Epidermal melanocyte (primary cell): ENCODE measurements at regions not wholly inside any gene's neighbourhood (a gene's known extent, or its start where the extent isn't known, plus 50 kb on each side); places are given as distances from the start of the nearest gene placed in this dataset.

Experiments
- DNase-seq: peaks from one replicate; pipeline ENCODE4 v3.0.0; 2011; ENCODE audit warnings: low spot score; ENCODE audit not compliant: insufficient read length

DNA sequence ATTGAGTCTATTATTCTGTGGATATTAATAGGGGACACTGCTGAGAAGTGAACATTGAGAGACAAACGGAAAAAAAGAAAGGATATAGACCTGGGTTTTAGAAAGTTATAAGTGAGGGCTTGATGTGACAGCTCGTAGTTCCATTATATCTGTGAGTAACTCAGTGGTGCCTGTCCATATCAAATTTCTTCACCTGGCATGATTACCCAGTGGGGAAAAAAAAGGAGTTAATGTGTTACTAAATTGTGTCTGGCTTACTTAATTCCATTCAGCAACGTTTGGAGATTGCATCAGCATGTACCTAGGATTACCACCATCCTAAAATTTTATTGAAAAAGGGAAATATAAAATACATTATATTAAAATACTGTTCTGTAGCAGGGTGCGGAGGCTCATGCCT, 1249.9 kb downstream of the SLC16A7 start:
- DNase-seq: no peak

DNA sequence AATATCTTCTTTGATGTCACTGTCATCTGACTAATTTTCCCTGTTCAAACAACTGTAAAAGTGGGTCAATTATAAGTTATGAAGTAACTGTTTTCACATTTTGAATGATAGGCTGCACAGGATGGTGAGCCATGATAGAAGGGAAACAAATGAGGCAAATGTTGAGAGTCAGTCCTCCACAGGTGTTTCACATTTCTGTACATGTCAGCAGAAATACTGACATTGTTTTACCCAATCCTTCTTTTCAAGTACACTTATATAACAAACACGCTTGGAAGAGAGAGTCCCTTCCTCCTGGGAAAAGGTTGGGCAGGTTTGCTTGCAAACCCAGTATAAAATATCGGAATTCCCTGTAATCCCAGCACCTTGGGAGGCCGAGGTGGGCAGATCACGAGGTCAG, 1251.5 kb downstream of the SLC16A7 start:
- DNase-seq: no peak

DNA sequence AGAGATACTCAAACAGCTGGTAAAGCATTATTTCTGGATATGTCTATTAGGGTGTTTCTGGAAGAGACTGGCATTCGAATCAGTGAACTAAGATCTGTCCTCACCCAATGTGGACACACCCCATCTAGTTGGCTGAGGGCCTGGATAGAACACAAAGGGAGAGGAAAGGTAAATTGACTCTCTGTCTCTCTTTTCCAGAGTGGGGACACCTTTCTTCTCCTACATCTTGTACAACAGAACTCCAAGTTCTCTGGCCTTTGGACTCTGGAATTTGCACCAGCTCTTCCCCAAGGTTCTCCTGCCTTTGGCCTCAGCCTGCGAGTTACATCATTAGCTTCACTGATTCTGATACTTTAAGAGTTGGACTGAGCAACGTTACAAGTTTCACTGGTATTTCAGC, 1253.9 kb downstream of the SLC16A7 start:
- no peak for DNase-seq

DNA sequence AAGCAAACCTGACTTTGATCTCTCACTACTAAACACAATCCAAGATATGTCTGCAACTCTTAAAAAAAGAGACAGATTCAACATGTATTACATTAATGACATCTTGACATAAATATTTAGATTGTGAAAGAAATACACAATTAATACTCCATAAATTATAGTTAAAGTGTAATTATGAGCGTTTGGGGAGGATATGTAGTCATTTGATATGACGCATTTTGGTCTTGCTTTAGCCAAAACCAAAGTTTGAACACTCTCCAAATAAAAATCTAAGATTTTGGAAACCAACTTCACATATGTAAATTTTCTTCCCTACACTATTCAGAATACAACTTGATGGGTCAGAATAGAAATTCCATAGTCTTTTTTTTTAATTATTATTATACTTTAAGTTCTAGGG, 1257.6 kb downstream of the SLC16A7 start:
- DNase-seq: no peak

DNA sequence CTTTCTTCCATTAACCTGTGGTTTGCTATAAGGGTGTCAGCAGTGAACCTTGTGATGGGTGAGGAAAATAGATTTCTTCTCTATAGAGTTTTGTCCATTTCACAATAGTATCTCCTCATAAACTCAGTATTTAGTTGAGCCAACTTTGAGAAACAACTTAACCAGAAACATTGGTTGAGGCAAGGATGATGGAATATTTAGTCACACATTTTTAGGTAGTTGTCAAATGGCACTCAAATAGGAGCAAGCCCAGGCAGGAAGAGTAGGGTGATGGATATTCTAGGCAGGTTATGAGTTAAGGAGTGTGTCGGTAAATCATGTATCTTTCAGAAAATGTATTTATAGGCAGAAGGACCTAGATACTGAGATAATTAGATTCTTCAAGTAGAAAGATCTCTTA, 1267.6 kb downstream of the SLC16A7 start:
- no peak for DNase-seq

DNA sequence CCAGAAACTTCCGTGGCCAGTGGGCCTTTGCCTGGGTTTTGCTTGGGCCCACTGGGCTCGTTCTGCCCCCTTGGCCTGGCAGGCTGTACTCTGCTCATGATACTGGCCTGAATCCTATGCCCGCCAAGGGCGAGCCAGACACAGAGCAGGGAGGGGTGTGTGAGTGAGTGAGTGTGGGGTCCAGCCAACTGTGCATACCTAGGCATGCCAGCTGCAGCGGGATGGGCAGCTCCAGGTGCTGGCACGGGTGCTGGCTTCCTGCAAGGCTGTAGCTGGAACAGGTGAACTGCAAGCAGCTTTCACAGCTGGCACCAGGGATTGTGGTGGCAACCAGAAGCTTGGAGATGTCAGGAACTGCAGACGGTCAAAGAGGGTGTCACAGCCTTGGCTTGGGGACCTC, 1276.4 kb downstream of the SLC16A7 start:
- DNase-seq: no peak

DNA sequence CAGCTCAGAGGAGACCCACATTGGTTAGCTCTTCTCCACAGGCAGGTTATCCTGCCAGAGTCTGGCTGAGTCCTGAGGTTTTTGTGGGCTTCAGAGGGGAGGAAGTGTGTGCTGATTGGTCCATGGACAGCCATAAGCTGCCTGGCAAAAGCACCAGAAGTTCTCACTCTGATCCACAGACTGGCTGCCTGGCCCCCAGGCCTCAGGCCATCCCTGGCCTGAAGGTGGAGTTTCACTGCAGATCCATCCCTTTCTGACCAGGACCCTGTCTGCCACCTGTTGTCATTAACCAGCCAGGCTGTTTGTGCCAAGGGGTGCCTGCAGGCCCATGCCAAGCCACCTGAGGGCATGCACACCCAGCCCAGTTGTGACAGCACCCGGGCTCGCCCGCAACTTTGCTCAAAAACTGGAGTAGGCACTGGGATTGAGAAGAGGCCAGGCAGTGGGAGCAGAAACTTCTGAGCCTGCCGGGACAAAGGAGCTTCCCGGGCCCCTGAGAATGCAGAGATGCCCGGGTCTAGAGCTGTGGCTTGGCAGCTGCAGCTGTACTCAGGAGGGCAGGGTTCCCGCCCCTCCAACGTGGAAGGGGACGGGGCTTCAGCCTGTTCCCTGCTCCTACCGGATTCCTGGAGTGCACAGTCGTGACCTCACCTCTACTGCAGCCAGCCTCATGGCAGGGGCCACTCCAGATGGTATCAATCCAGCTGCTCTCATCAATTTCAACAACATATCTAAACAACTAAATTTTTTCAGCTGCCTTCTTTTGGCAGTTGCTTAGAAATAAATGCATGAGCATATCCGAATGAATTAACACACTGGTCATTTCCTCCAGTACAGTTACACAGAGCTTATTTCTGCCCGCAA, 1277.3 kb downstream of the SLC16A7 start:
- no peak for DNase-seq

DNA sequence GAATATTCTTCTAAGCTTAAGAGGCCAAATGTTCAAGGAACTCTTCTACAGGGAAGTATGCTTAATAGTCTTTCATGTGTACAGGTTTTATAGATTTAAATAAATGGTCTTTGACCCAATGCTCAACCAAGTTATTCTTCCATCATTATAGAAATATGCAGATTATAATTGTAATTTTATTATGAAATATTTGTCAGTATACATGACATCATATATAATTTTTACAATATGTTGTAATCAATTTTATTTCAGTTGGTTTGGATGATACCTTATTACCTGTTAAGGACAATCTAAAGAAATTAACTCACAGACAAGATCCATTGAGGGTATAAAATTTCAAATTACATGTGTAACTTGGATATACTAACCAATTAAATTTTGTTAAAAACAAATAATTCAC, 1278.3 kb downstream of the SLC16A7 start:
- no peak for DNase-seq

DNA sequence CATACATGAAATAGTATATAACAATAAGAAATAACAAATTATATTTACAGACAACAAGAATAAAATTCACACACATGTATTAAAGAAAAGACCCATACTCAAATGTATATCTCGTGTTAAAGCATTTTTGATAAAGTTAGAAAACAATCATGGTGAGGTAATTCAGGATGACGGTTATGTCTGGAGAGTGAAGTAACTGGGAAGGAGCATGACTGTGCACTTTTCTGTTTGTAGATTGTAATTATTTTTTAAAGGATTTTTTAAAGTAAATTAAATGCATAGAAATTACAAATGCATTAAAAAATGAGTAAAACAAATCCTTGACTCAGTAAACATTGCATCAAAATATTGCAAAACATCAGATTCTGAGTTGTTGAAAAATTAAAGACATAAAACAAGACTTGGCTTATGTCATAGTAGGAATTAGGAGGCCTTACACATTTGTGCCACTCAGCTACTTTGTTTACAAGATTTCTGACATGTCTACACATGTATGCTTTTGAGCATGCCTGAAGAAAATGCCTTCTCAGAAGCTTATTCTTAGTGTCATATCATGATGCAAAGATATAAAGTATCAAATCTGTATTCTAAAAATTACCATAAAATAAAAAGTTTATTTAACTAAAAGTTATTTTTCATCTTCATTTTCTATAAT, 1325.1 kb downstream of the SLC16A7 start:
- DNase-seq: no peak

DNA sequence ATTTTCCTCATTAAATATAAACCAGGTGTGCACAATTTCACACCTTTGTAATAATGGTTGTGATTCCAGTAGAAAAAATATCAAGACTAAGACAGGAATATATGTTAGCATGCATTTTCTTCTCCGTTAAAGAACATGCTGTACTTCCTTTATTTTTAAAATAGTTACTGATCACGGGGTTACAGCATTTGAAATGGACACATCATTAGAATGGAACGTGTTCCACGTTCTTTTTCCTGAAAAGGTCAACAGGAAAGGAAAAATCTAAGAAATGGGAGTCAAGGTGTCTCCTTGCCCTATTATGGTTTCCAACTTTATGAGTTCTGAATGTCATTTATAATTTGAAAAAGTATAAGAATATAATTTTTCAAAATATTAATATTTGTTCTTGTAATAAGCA, 1325.7 kb downstream of the SLC16A7 start:
- no peak for DNase-seq

DNA sequence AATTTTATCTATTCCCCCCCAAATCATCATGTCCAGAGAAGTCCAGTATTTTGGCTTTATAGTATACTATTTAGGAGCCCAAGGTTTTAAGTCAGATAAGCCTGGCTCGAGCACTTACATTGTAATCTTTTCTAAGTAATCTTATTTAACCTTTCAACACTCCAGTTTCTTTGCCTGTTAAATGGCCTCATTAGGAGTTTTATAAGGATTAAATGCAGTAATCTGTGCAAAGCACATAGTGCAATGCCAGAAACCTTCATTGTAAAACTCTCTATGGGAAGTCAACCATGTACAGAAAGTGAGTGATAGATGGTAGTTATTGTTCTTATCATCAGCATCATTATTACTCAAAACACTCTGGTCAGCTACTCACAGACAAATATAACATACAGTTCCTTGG, 1330.4 kb downstream of the SLC16A7 start:
- DNase-seq: no peak

DNA sequence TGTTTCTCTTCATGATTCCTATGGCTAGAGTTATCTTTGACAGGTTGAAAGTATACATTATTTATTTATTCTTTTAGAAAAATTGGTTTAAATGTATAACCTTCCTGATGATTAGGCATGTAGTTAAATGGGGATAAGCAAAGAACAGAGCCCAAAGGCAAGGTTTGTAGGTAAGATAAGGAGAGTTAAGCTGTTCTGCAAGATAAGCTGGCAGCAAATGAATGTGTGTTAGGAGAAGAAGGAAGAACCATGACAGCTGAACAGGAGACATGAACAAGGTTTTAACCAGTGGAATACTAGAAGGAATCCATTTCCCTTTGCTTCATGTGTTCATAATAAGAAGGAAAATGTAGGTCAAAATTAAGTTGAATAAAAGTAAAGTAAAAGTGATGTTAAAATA, 1330.1 kb upstream of the USP15 start:
- no peak for DNase-seq

DNA sequence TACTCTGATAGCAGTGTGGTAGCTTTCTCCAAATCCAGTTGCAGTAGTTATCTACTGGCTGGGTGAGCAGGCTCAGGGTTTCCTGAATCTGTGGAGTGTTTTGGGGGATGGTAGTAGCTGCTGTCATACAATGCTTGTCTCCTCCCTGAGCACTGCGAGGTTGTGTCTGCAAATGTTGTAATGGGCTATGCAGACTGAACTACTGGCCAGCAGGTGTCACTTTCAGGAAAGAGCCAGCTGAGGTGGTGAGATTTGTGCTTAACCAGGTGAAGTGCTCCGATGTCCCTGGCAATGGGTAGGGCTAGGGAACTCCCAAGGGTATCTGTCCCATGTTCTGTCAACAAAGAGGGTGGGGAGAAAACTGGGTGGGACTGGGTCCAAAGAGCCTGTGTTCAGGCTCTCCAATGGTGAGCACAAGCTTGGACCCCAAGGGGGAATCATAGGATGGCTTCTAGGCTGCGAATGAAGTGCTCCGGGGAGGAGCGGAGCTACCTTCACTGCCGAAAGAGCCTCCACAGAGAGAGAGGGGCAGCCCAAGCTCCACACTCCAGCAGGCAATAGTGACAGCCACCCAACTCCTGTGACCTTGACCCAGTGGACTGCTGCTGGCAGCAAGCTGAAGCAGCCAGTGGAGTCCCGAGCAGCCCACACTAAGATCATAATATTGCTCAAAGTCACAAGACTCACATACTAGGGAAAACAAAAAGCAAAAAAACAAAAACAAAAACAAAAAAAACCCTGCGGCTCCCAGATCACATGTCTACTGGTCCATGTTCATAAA, 1324.0 kb upstream of the USP15 start:
- DNase-seq: no peak

DNA sequence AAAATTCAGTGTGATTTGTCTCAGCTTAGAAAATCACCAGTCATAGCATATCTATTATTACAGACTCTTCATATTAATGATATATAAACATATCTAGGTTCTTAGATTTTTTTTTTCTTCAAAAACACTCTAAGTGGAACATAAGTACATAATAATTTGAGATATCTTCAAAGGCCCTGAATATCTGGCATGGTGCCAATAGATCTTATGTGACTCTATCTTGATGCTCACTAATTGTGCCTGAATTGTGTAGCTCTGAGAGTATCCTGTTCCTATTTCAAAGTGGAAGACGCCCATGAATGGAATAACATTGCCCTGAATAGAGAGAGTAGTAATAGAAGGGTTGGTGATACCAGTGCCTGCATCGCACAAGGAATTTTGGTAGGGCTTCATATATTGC, 1312.7 kb upstream of the USP15 start:
- no peak for DNase-seq

DNA sequence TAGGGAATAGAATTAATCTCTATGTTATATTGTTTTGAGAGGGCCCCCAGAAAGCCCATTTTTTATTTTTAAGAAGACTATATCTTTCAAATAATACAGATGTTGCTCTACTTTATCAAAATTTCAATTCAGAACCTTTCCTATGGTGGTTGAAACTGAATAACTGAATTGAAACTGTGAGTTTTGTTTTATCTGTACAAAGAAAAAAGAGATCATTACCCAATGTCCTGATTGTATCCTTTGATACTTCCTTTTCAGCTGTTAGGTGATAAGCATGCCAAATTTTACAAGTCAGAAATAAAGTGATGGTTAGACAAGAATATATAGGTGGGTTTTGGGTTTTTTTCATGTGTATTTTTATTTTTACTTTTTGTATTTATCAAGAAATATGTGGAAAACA, 1293.1 kb upstream of the USP15 start:
- no peak for DNase-seq

DNA sequence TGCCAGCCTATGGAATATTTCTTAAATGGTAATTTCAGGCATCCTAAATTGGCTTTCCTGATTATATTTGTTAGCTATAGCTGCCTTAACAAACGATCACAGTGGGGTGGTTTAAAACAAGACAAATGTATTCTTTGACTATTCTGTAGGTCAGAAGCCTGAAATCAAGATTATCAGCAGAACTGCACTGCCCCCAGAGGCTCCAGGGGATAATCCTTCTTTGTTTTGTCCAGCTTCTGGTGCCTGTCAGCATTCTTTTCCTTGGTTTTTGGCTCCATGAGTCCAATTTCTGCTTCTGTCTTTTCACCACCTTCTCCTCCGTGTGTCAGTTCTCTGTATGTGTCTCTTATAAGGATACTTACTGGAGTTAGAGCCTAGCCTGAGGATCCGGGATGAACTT, 1282.2 kb upstream of the USP15 start:
- no peak for DNase-seq

DNA sequence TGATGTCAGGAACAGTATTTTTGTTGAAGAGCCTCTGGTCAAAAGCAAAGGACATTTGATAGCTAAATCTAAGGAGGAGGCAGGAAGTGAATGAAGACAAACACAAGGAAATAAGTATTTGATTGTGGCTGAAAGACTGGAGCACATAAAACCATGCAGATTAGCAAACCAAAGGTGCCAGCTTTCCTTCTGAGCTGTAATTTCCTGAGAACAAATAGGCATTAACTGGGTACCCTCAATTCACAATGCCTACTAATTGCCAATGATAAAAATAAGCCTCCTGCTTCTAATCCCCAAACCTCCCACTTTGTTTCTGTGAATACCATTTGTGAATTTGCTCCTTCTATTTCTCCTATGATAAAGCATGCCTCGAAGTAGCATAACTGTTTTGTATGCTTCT, 1279.6 kb upstream of the USP15 start:
- DNase-seq: no peak

DNA sequence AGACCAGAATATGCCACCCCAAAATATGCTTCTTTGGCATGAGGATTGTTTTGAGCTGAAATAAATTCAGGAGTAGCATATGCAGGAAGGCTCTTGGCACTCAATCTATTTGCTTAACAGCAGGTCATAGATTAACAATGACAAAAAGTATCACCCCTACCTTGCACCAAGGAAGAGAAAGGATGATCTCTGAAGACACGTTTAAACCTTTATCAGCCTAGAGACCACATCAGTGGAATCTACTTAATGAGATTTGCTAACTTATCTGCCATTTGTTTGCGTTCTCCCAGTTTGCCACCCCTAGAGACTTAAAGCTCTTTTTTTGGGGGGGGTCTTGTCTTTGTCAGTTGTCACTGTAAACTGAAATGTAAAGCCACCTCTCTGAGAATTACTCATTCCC, 1278.7 kb upstream of the USP15 start:
- DNase-seq: no peak

DNA sequence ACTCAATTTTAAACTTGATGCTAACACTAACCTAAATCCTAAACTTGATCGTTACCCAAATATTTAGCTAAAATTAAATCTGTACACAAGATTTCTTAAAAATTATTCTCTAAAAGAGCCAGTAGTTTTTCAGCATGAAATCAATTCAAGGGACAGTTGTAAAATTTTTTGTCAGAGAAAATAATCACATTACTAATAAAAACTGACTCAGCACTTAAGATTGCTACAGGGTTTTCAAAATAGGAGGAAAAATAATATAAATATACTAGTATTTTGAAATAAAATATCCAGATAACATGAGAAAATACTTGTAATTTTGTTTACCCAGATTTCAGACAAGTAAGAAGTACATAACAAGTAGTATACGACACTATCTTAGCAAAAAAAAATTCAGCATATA, 1268.1 kb upstream of the USP15 start:
- DNase-seq: no peak

DNA sequence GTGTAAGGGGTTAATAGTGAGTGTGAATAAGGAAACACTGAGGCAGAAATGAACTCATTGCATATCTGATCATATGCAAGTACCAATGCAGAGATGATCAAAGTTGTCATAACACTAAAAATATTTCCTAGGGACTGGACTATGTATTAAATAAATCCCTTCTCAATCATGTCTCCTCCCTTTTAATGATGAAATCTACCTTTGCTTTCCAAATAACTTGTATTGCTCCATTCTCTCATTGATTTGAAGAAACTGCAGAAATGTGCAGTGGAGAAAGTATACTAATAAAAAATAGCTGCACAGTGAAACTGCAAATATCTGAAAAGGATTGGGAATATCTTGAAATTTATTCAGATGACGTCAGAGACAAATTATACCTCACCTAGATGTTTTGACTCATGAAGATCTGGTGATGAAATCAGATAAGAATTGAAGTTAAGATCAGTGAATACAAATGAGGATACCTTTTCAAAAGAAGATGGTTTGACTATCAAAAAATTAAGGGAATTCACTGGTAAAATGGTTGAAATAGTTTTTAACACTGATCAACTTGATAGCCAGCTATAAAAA, 1264.9 kb upstream of the USP15 start:
- no peak for DNase-seq

DNA sequence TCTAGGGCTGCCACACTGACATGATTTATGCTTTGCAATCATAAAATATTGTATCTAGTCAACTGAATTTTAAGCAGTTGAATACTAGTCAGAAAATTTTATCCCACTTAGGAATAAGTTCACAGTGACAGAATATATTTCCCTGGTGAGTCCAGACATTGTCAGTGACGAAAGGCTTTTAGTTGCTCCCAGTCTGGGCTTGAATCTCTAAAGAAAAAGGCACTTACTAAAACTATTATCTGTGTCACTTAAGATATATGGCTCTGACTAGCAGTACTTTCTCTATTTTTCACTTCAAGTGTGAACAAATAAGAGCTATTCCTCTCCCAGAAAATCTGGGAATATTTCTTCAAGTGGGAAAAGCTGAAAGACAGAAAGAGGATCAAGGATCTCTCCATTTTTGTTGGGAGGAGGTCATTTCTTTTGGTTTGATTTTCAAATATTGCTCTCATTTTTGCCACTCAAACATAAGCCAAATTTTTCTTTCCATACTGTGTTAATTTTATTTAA, 1262.3 kb upstream of the USP15 start:
- no peak for DNase-seq

DNA sequence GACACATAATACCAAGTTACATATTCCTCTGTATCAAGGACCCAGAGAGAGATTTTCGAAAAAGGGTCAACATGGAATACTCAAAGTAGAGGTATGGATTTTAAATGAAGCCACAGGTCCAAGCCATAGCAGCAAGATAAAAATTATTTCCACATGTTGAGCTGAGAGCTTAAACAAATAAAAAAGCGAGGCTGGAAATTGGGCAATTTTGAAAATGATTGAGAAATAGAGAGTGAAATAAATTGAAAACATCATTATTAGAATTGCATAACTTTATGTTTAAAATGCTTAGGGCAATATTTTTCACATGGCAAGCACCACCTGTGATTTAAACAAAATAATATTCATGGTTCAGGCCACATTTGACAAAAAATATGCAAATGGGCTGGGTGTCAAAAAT, 1251.0 kb upstream of the USP15 start:
- no peak for DNase-seq
